K562 (cell line): ENCODE measurements at regions not wholly inside any gene's neighbourhood (a gene's known extent, or its start where the extent isn't known, plus 50 kb on each side); places are given as distances from the start of the nearest gene placed in this dataset.

Experiments
- ATAC-seq: fragments of 200-7000 bp; cut with Tn5 transposase; 3 replicates; pipeline ENCODE4 v1.9.1; 2020; ENCODE audit warnings: moderate library complexity
- BruUV-seq: library from RNA; stranded (reverse); fragments of 400-500 nt; replicated peaks from 2 replicates; lab custom pipeline; 2021; lab: Mats Ljungman, UMichigan
- CTCF ChIA-PET: fragments of 300-600 bp; formaldehyde crosslinking; extraction: SDS; loops from one replicate; lab custom pipeline; 2021; ENCODE audit warnings: low intra/inter-chr PET ratio; lab: Yijun Ruan, JAX
- POLR2A ChIA-PET: fragments of 300-600, 350-650 bp; sonication (Branson Sonifier 250); formaldehyde crosslinking; extraction: SDS; loops from one replicate; lab custom pipeline; 2021; ENCODE audit warnings: antibody characterized with exemption, inconsistent platforms; lab: Yijun Ruan, JAX
- DNase-seq, 4 experiments: peaks; one replicate each; pipeline versions ENCODE4 v3.0.0 to v3.0.0-alpha.2; 2011 to 2018; ENCODE audit warnings: low spot score in 3 of 4, mixed read lengths in 3 of 4; ENCODE audit errors: extremely low read depth in 1 of 4
- FAIRE-seq: peaks from 2 replicates; lab custom pipeline; 2011; peaks lifted over from hg19 to GRCh38; lab: Jason Lieb, UNC
- H2AFZ ChIP-seq: 2 replicates; pipeline ENCODE4 v1.6.0; 2011; ENCODE audit warnings: low read depth, low read length, control low read depth, inconsistent platforms
- H3K27ac ChIP-seq: fragments of 200-600 bp; 3 replicates; pipeline ENCODE4 v1.8.0; 2011; ENCODE audit warnings: low read depth, mild to moderate bottlenecking, control low read depth, inconsistent platforms, low read length, moderate library complexity, mixed read lengths; ENCODE audit errors: extremely low read depth
- H3K27me3 ChIP-seq, 2 experiments: fragments of 300-600 bp in 1 of 2; 2 replicates in 1 of 2; 3 replicates in 1 of 2; pipeline versions ENCODE4 v1.6.0 to v1.8.0; 2011; ENCODE audit warnings: inconsistent platforms in 2 of 2, low read length in 2 of 2, mild to moderate bottlenecking in 1 of 2, mixed read lengths in 1 of 2, moderate library complexity in 1 of 2; ENCODE audit not compliant: control insufficient read depth in 2 of 2, insufficient read depth in 2 of 2
- H3K36me3 ChIP-seq: fragments of 300-600 bp; 3 replicates; pipeline ENCODE4 v1.8.0; 2011; ENCODE audit warnings: mild to moderate bottlenecking, low read length, inconsistent platforms; ENCODE audit not compliant: control insufficient read depth, insufficient read depth
- H3K4me1 ChIP-seq, 2 experiments: fragments of 200-600 bp in 1 of 2; replicated peaks in 1 of 2; 2 replicates in 1 of 2; 3 replicates in 1 of 2; pipeline versions ENCODE4 v1.5.1 to v1.8.0; 2011; ENCODE audit warnings: inconsistent platforms in 2 of 2, low read length in 2 of 2, mild to moderate bottlenecking in 1 of 2, mixed read lengths in 1 of 2, moderate library complexity in 1 of 2; ENCODE audit not compliant: control insufficient read depth in 2 of 2, insufficient read depth in 2 of 2
- H3K4me2 ChIP-seq: 2 replicates; pipeline ENCODE4 v1.6.1; 2011; ENCODE audit warnings: low read length, control low read depth, inconsistent platforms, mixed read lengths; ENCODE audit not compliant: insufficient read depth
- H3K4me3 ChIP-seq: fragments of 200-600 bp; sonication (generic), shearing (Covaris generic); 2 replicates; pipeline ENCODE4 v1.5.1; 2016; ENCODE audit warnings: control low read depth, inconsistent platforms
- H3K79me2 ChIP-seq: fragments of 200-600 bp; 3 replicates; pipeline ENCODE4 v1.8.0; 2011; ENCODE audit warnings: low read length, inconsistent platforms; ENCODE audit not compliant: control insufficient read depth, insufficient read depth
- H3K9ac ChIP-seq, 2 experiments: 2 replicates each; pipeline versions ENCODE4 v1.6.0 to v1.6.1; 2011; ENCODE audit warnings: low read depth in 2 of 2, low read length in 2 of 2, control low read depth in 1 of 2, inconsistent platforms in 1 of 2, mild to moderate bottlenecking in 1 of 2, mixed read lengths in 1 of 2; ENCODE audit not compliant: insufficient read depth in 1 of 2
- H3K9me1 ChIP-seq: one replicate; pipeline ENCODE4 v1.6.0; 2011; ENCODE audit warnings: inconsistent platforms, mild to moderate bottlenecking, low read length, moderate library complexity; ENCODE audit not compliant: control insufficient read depth, insufficient read depth
- H3K9me3 ChIP-seq: replicated peaks from 2 replicates; pipeline ENCODE4 v1.5.1; 2011; ENCODE audit warnings: low read depth, low read length, inconsistent platforms; ENCODE audit not compliant: control insufficient read depth, insufficient read depth
- H4K20me1 ChIP-seq: replicated peaks from 2 replicates; pipeline ENCODE4 v1.6.1; 2011; ENCODE audit warnings: low read length, inconsistent platforms, mixed read lengths; ENCODE audit not compliant: control insufficient read depth, insufficient read depth
- CHD4 ChIP-seq: fragments of 200-600 bp; sonication (generic); IDR thresholded peaks from 3 replicates; pipeline ENCODE4 v1.6.1; 2012; ENCODE audit warnings: low read depth, mild to moderate bottlenecking, mixed read lengths, low read length, inconsistent platforms; ENCODE audit not compliant: insufficient read depth, insufficient replicate concordance, poor library complexity, severe bottlenecking
- CTCF ChIP-seq, 3 experiments: IDR thresholded peaks in 2 of 3; conservative IDR thresholded peaks in 1 of 3; 2 replicates each; pipeline ENCODE4 v1.5.1; 2011 to 2012; ENCODE audit warnings: low read length in 3 of 3, mild to moderate bottlenecking in 3 of 3, control low read depth in 2 of 3, improper control_type of control experiment in 1 of 3, inconsistent platforms in 1 of 3, low read depth in 1 of 3, mixed read lengths in 1 of 3, moderate library complexity in 1 of 3; ENCODE audit not compliant: insufficient read depth in 2 of 3
- HDAC2 ChIP-seq: fragments of 450-650 bp; IDR thresholded peaks from 2 replicates; pipeline ENCODE4 v1.6.1; 2016; ENCODE audit warnings: mild to moderate bottlenecking
- HOXB6 ChIP-seq: fragments of 250-450 bp; sonication (Bioruptor Pico); IDR thresholded peaks from 2 replicates; pipeline ENCODE4 v1.5.1; 2022; ENCODE audit warnings: mild to moderate bottlenecking, borderline replicate concordance
- LARP7 ChIP-seq: fragments of 450-650 bp; IDR thresholded peaks from 2 replicates; pipeline ENCODE4 v1.6.1; 2016
- LCOR ChIP-seq: sonication (generic); formaldehyde crosslinking; IDR thresholded peaks from 2 replicates; pipeline ENCODE4 v1.8.0; 2022; ENCODE audit warnings: mild to moderate bottlenecking, missing genetic modification reagents
- MCM5 ChIP-seq: fragments of 450-650 bp; IDR thresholded peaks from 2 replicates; pipeline ENCODE4 v1.6.1; 2016; ENCODE audit warnings: low read depth
- NCOA1 ChIP-seq: fragments of 450-650 bp; IDR thresholded peaks from 2 replicates; pipeline ENCODE4 v1.6.1; 2016; ENCODE audit warnings: low read depth
- ZBTB11 ChIP-seq, 3 experiments: fragments of 200-800 bp in 1 of 3; fragments of 250-450 bp in 1 of 3; fragments of 450-650 bp in 1 of 3; sonication (Bioruptor Pico) in 1 of 3; sonication (Bioruptor generic) in 1 of 3; formaldehyde crosslinking in 1 of 3; IDR thresholded peaks; 2 replicates each; pipeline versions ENCODE4 v1.6.1 to v1.8.0; 2016 to 2022; ENCODE audit warnings: mild to moderate bottlenecking in 2 of 3, missing genetic modification characterization in 2 of 3, missing compliant biosample characterization in 1 of 3, moderate library complexity in 1 of 3
- ZNF592 ChIP-seq: fragments of 450-650 bp; IDR thresholded peaks from 2 replicates; pipeline ENCODE4 v1.6.1; 2017; ENCODE audit warnings: antibody characterized with exemption, mild to moderate bottlenecking
- WGBS: fragments of 100-300 bp; shearing (Covaris generic); methylation state at CpG from one replicate; pipeline ENCODE4 v1.1.6; 2016; ENCODE audit warnings: low coverage, mixed read lengths; ENCODE audit not compliant: insufficient coverage; ENCODE audit errors: missing lambda C conversion rate; 5-methylcytosine and 5-hydroxymethylcytosine counted together
- in situ Hi-C: fragments of 300-500 bp; cut with MboI; formaldehyde crosslinking; loops from 4 replicates; pipeline ENCODE4 v1.15.0; 2018; ENCODE audit warnings: inconsistent platforms, mixed read lengths
- intact Hi-C: fragments of 100-400 bp; cut with micrococcal nuclease; formaldehyde crosslinking; loops from 2 replicates; pipeline ENCODE4 v1.14.2; 2022

- Histone ChIP-seq H3K9me1 (no peaks in the 10 kb centered on the region), H3K9ac (no peak overlapping the region), H2AFZ (no peak overlapping the region), H3K4me3 (no peak overlapping the region), H3K79me2 (no peaks in the 10 kb centered on the region), H3K36me3 (no peaks in the 10 kb centered on the region), H4K20me1 (no peaks in the 10 kb centered on the region), H3K9me3 (no peaks in the 10 kb centered on the region), H3K4me1 (peaks cover 0 to 4% of the 10 kb centered on the region in 2 experiments; a peak in 1 of 5 replicates), H3K27ac (no peak overlapping the region), H3K27me3 (no peaks in the 10 kb centered on the region), H3K4me2 (no peak overlapping the region)
- in situ Hi-C loops (no loop called here), intact Hi-C loops (no loop called here)
- BruUV-seq: no TSS peak
- DNase-seq (peak in 1 of 4 experiments; percentile 6), ATAC-seq (no peak), FAIRE-seq (no peak)
- ChIA-PET CTCF (no interaction called here), POLR2A (no interaction called here)
- WGBS: 0% methylated on average over 3 of the region's 13 CpGs
- TF ChIP-seq MCM5: no peak
- no peak for TF ChIP-seq HDAC2
- no peak for TF ChIP-seq ZBTB11 (CRISPR knock-in tag; IDR thresholded peaks at IDR 0.05)
- TF ChIP-seq LARP7: no peak
- TF ChIP-seq CTCF (IDR thresholded peaks at IDR 0.05 in 2 of 3, conservative IDR thresholded peaks at IDR 0.05 in 1 of 3; ENCODE audit: insufficient read depth in 2 of 3, low read depth in 1 of 3, low read length in 3 of 3): no peak
- no peak for TF ChIP-seq HOXB6
- TF ChIP-seq CHD4: no peak
- no peak for TF ChIP-seq ZNF592
- TF ChIP-seq LCOR (CRISPR knock-in tag): no peak
- no peak for TF ChIP-seq NCOA1
These were observed 1386.8 kb downstream of the PCDH9 start for GRCh38 chr13:65843314-65843731.
